Stimulated activated effector memory CD8-positive, alpha-beta T cell treated with anti-CD3 and anti-CD28 coated beads, Interleukin-12 subunit alpha, Interleukin-12 subunit beta, amount 100 ng/mL, for 72 hours (primary cell): ENCODE measurements at regions not wholly inside any gene's neighbourhood (a gene's known extent, or its start where the extent isn't known, plus 50 kb on each side); places are given as distances from the start of the nearest gene placed in this dataset.

Experiments used
- ATAC-seq: fragments of 150-1000 bp; cut with Tn5 transposase; 2 replicates; pipeline ENCODE4 v1.10.0; 2021
- DNase-seq, 2 donors: peaks; one replicate each; pipeline ENCODE4 v3.0.0; 2021 to 2022; ENCODE audit warnings: low spot score in 2 of 2
- H3K27ac Mint-ChIP-seq: one replicate; pipeline ENCODE4 v1.8.0; 2022; ENCODE audit warnings: mild to moderate bottlenecking, mixed read lengths
- H3K36me3 Mint-ChIP-seq: one replicate; pipeline ENCODE4 v1.8.0; 2022; ENCODE audit warnings: mild to moderate bottlenecking, mixed read lengths
- H3K4me1 Mint-ChIP-seq: one replicate; pipeline ENCODE4 v1.8.0; 2022; ENCODE audit warnings: mixed read lengths
- H3K4me3 Mint-ChIP-seq: one replicate; pipeline ENCODE4 v1.8.0; 2022; ENCODE audit warnings: mild to moderate bottlenecking, mixed read lengths
- H3K9me3 Mint-ChIP-seq: one replicate; pipeline ENCODE4 v1.8.0; 2022; ENCODE audit warnings: mixed read lengths

- ATAC-seq, result no peak
- Mint-ChIP-seq H3K4me1 (no peaks in the 10 kb centered on the region), H3K27ac (no peak overlapping the region), H3K9me3 (peaks cover 20% of the 10 kb centered on the region), H3K36me3 (no peaks in the 10 kb centered on the region), H3K4me3 (no peak overlapping the region)
- DNase-seq, result no peak
These were observed 242.9 kb upstream of the MEOX2 start for GRCh38 chr7:15929411-15929810.

- Mint-ChIP-seq H3K27ac (no peak overlapping the region), H3K9me3 (peaks cover 20% of the 10 kb centered on the region), H3K36me3 (no peaks in the 10 kb centered on the region), H3K4me3 (no peak overlapping the region), H3K4me1 (no peaks in the 10 kb centered on the region)
- DNase-seq, result no peak
- peak; percentile 77 for ATAC-seq
These were observed 239.1 kb upstream of the MEOX2 start for GRCh38 chr7:15925608-15926007.

- ATAC-seq (no peak), DNase-seq (no peak)
- Mint-ChIP-seq H3K36me3 (no peaks in the 10 kb centered on the region), H3K4me3 (no peak overlapping the region), H3K9me3 (peaks cover 17% of the 10 kb centered on the region), H3K27ac (no peak overlapping the region), H3K4me1 (no peaks in the 10 kb centered on the region)
These were observed 238.4 kb upstream of the MEOX2 start for GRCh38 chr7:15924910-15925309.

- ATAC-seq (no peak), DNase-seq (no peak)
- Mint-ChIP-seq H3K4me3 (no peak overlapping the region), H3K36me3 (no peaks in the 10 kb centered on the region), H3K4me1 (no peaks in the 10 kb centered on the region), H3K27ac (no peak overlapping the region), H3K9me3 (peaks cover 16% of the 10 kb centered on the region)
These were observed 235.5 kb upstream of the MEOX2 start for GRCh38 chr7:15922002-15922401.

GRCh38 chr7:15921576-15921975, 235.1 kb upstream of the MEOX2 start:
- Mint-ChIP-seq H3K9me3 (peaks cover 14% of the 10 kb centered on the region), H3K36me3 (no peaks in the 10 kb centered on the region), H3K4me1 (no peaks in the 10 kb centered on the region), H3K27ac (no peak overlapping the region), H3K4me3 (no peak overlapping the region)
- ATAC-seq, result no peak
- no peak for DNase-seq

GRCh38 chr7:15920953-15921352, 234.5 kb upstream of the MEOX2 start:
- peaks cover 11% of the 10 kb centered on the region for H3K9me3 Mint-ChIP-seq
- no peak overlapping the region for H3K27ac Mint-ChIP-seq
- no peaks in the 10 kb centered on the region for H3K4me1 Mint-ChIP-seq
- ATAC-seq (no peak), DNase-seq (no peak)
- no peaks in the 10 kb centered on the region for H3K36me3 Mint-ChIP-seq
- H3K4me3 Mint-ChIP-seq, result no peak overlapping the region

GRCh38 chr7:15916681-15917380, 230.3 kb upstream of the MEOX2 start:
- peaks cover 5% of the 10 kb centered on the region for H3K9me3 Mint-ChIP-seq
- DNase-seq, result no peak
- H3K4me3 Mint-ChIP-seq, result no peak overlapping the region
- H3K27ac Mint-ChIP-seq, result no peak overlapping the region
- no peaks in the 10 kb centered on the region for H3K4me1 Mint-ChIP-seq
- no peak for ATAC-seq
- H3K36me3 Mint-ChIP-seq, result no peaks in the 10 kb centered on the region

- peaks cover 5% of the 10 kb centered on the region for H3K9me3 Mint-ChIP-seq
- no peak overlapping the region for H3K4me3 Mint-ChIP-seq
- no peaks in the 10 kb centered on the region for H3K4me1 Mint-ChIP-seq
- ATAC-seq, result no peak
- H3K36me3 Mint-ChIP-seq, result no peaks in the 10 kb centered on the region
- H3K27ac Mint-ChIP-seq, result no peak overlapping the region
- DNase-seq, result no peak
These were observed 229.3 kb upstream of the MEOX2 start for GRCh38 chr7:15915686-15916293.

- DNase-seq (no peak), ATAC-seq (no peak)
- Mint-ChIP-seq H3K4me3 (no peak overlapping the region), H3K36me3 (no peaks in the 10 kb centered on the region), H3K27ac (no peak overlapping the region), H3K9me3 (peaks cover 5% of the 10 kb centered on the region), H3K4me1 (no peaks in the 10 kb centered on the region)
These were observed 228.1 kb upstream of the MEOX2 start for GRCh38 chr7:15914611-15915010.

GRCh38 chr7:15906436-15906835, 220.0 kb upstream of the MEOX2 start:
- ATAC-seq, result peak; percentile 43
- no peaks in the 10 kb centered on the region for H3K36me3 Mint-ChIP-seq

GRCh38 chr7:15905251-15906040, 219.0 kb upstream of the MEOX2 start:
- no peaks in the 10 kb centered on the region for H3K4me1 Mint-ChIP-seq
- H3K4me3 Mint-ChIP-seq, result no peak overlapping the region
- no peak for ATAC-seq
- peaks cover 8% of the 10 kb centered on the region for H3K9me3 Mint-ChIP-seq
- H3K27ac Mint-ChIP-seq, result no peak overlapping the region
- no peak for DNase-seq
- H3K36me3 Mint-ChIP-seq, result no peaks in the 10 kb centered on the region

More at GRCh38 chr7:15906436-15906835, 220.0 kb upstream of the MEOX2 start:
- no peak for DNase-seq
- Mint-ChIP-seq H3K9me3 (peaks cover 8% of the 10 kb centered on the region), H3K4me3 (no peak overlapping the region), H3K4me1 (no peaks in the 10 kb centered on the region), H3K27ac (no peak overlapping the region)

- DNase-seq (no peak), ATAC-seq (no peak)
- no peaks in the 10 kb centered on the region for H3K4me1 Mint-ChIP-seq
- H3K9me3 Mint-ChIP-seq, result peaks cover 8% of the 10 kb centered on the region
- no peak overlapping the region for H3K4me3 Mint-ChIP-seq
- H3K36me3 Mint-ChIP-seq, result no peaks in the 10 kb centered on the region
- H3K27ac Mint-ChIP-seq, result no peak overlapping the region
These were observed 204.8 kb upstream of the MEOX2 start for GRCh38 chr7:15891151-15891881.

- Mint-ChIP-seq H3K4me1 (no peaks in the 10 kb centered on the region), H3K36me3 (no peaks in the 10 kb centered on the region), H3K27ac (no peak overlapping the region), H3K4me3 (no peak overlapping the region), H3K9me3 (peaks cover 5% of the 10 kb centered on the region)
- no peak for DNase-seq
- no peak for ATAC-seq
These were observed 203.0 kb upstream of the MEOX2 start for GRCh38 chr7:15889507-15889906.

- DNase-seq (no peak), ATAC-seq (no peak)
- H3K4me3 Mint-ChIP-seq, result no peak overlapping the region
- H3K9me3 Mint-ChIP-seq, result peaks cover 5% of the 10 kb centered on the region
- no peaks in the 10 kb centered on the region for H3K4me1 Mint-ChIP-seq
- no peak overlapping the region for H3K27ac Mint-ChIP-seq
- no peaks in the 10 kb centered on the region for H3K36me3 Mint-ChIP-seq
These were observed 201.6 kb upstream of the MEOX2 start for GRCh38 chr7:15888090-15888489.

- Mint-ChIP-seq H3K36me3 (no peaks in the 10 kb centered on the region), H3K27ac (no peak overlapping the region), H3K4me1 (no peaks in the 10 kb centered on the region), H3K4me3 (no peak overlapping the region), H3K9me3 (peaks cover 8% of the 10 kb centered on the region)
- DNase-seq, result no peak
- ATAC-seq, result no peak
These were observed 200.1 kb upstream of the MEOX2 start for GRCh38 chr7:15886626-15887025.
